Glomerular visceral epithelial cell (primary cell): ENCODE measurements at regions not wholly inside any gene's neighbourhood (a gene's known extent, or its start where the extent isn't known, plus 50 kb on each side); places are given as distances from the start of the nearest gene placed in this dataset.
"Not testable (repeated sequence)": the region's sequence is repeated elsewhere in the genome, so short reads cannot be mapped to it uniquely, and the experiment has no call there.

ENCODE experiments used
- DNase-seq: peaks from one replicate; pipeline ENCODE4 v3.0.0-alpha.2; 2016; ENCODE audit errors: extremely low spot score

DNA sequence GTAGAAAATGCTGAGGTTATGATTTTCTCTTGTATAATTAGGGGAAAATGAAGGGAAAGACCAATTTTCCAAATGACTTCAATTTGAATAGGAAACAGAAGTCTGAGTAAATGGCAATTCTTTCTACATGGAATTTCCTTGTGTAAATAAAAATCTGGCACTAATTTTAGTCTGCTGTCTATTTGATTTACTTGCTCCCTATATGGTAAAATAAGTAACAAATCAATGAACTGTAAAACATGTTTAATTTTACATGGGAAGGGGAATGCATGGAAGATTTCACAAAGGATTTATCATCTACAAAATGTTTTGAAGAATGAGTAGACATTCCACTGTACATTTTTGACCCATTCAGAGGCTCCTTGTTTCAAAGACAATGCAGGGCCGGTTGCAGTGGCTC is 811.6 kb upstream of the GOT2 start:
- no peak for DNase-seq

- no peak for DNase-seq
Measured at GRCh38 chr16:59543641-59544040, 809.5 kb upstream of the GOT2 start.

DNA sequence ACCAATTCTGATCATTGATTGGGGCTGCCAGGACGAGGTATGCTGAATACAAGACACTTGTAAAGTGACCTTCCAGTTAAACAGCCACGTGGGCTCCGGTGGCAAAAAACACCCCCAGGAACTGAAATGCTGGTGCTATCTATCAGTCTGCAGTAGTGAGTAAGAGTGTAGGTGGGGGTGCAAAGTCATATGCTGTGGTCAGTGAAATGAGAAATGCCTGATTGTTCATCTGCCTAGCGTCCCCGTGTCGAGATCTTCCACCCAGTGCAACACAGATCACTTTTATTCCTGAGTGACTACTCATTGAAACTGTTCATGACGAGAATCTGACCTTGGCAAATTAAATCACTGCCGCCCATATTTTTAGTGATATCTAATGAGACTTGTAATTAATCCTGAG is 806.5 kb upstream of the GOT2 start:
- no peak for DNase-seq

DNA sequence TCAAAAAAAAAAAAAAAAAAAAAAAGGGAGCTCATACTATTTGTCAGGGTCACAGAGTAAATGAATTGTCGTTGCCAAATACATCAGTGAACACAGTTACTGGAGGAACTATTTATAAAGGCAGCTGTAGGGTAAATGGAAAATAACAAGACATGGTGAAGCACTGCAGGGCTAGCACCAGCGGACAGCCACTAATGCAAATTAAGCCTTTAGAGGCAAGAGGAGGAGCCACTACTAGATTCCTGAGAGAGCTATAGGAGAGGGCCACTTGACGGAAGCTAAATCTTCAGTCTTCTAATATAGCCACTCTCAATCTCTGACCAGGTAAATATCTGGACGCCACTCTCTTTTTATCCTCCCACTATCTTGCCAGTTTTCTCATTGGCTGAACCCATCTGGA is 801.2 kb upstream of the GOT2 start:
- no peak for DNase-seq

GRCh38 chr16:59527206-59527997 is 793.3 kb upstream of the GOT2 start:
- DNase-seq, result no peak

- no peak for DNase-seq
Measured at GRCh38 chr16:59522826-59523225, 788.7 kb upstream of the GOT2 start.

GRCh38 chr16:59518721-59519120 is 784.6 kb upstream of the GOT2 start:
- DNase-seq, result not testable (repeated sequence)

DNA sequence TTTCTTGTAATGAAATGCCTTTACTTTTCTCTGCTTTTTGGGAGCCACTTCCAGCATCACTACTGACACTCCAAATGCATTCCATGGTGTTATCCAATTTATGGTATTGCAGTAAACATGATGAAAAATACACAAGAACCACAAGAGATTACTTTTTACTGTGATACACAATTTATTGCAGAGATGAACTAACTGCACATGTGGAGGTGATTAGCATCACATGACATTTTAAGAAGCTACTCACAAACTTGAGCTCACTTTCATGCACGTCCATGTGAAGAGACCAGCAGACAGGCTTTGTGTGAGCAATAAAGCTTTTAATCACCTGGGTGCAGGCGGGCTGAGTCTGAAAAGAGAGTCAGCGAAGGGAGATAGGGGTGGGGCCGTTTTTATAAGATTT is 780.5 kb upstream of the GOT2 start:
- no peak for DNase-seq

GRCh38 chr16:59510008-59510424 is 775.9 kb upstream of the GOT2 start:
- DNase-seq, result no peak

GRCh38 chr16:59500601-59501000 is 766.5 kb upstream of the GOT2 start:
- no peak for DNase-seq

GRCh38 chr16:59487067-59487466 is 753.0 kb upstream of the GOT2 start:
- no peak for DNase-seq

- DNase-seq, result no peak
Measured at GRCh38 chr16:59484833-59485516, 750.9 kb upstream of the GOT2 start.

GRCh38 chr16:59478838-59479237 is 744.7 kb upstream of the GOT2 start:
- no peak for DNase-seq

- DNase-seq, result no peak
Measured at GRCh38 chr16:59470556-59470955, 736.4 kb upstream of the GOT2 start.

DNA sequence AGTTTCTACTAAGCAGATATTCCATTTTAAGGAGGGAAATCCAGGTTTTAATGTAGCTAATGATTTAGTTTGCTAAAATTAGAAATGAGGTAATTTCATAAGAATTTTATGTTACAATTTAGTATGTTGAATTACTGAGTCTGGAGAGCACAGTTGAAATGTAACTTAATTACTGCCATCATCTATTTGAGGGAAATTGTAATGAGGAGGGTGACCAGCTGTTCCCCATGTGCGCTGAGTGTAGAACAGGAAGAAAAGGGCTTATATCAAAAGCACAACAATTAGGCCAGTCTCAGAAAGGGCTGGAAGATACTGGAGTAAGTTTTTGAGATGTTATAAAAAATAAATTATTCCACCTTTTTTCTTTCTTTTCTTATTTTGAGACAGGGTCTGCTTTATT is 735.1 kb upstream of the GOT2 start:
- no peak for DNase-seq

DNA sequence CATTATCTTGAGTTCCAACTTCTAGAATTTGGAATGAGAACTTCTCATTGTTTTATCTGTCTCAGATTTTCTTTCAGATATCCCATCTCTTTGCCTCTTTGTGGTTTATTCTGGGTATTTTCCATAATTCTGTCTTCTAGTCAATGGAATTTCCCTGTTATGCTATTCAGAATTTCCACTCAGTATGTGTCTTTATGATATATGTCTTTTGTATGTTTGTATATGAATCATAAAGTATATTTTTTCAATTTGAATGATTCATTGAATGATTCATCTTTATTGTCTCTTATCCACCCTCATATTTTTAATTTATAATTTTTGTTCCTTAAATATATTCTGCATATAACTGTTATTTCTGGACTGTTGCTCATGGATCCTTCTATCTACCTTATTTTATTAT is 729.7 kb upstream of the GOT2 start:
- DNase-seq, result no peak

DNA sequence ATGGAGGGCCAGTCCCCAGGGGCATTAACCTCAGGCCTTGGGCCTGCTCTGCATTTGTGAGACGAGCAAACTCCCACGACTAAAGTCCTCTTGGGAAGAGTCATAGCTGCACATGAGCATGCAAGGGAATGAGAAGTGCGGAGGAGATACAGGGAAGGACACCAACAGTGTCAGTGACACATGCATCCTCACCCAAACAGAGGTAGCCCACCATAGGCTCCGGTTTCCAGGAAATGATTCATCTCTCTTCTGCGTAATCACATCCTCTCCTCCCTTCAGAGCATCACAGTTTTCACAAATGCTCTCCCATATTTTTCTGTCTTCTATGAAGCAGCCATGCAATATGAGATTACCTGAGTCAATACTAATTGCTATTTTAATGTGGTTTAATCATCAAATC is 725.7 kb upstream of the GOT2 start:
- no peak for DNase-seq

DNA sequence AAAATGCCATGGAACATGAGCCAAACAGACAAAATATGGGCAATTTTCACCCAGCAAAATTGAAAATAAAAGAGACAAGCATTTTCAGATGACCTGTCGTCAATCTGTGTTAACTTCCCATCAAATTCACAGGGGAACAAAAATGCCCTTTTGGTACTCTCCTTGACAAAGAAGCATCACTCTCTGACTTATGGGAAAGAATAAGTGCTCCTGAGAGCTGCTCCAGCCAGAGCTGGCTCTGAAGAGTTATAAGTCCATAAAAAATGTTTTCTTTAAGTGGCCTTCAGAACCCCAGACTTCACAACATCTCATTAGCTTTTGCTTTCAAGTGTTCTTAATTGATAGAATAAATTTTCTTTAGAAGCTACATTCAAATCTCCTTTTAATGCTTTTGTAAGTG is 721.4 kb upstream of the GOT2 start:
- no peak for DNase-seq

DNA sequence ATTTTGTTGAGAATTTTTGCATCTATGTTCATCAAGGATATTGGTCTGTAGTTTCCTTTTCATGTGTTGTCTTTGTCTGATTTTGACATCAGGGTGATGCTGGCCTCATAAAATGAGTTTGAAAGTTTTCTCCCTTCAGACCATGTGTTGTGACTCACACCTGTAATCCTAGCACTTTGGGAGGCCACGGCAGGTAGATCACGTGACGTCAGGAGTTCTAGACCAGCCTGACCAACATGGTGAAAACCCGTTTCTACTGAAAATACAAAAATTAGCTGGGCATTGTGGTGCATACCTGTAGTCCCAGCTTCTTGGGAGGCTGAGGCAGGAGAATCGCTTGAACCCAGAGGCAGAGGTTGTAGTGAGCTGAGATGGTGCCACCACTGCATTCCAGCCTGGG is 716.4 kb upstream of the GOT2 start:
- not testable (repeated sequence) for DNase-seq

GRCh38 chr16:59440502-59440901 is 706.4 kb upstream of the GOT2 start:
- no peak for DNase-seq

- DNase-seq, result no peak
Measured at GRCh38 chr16:59432896-59433295, 698.8 kb upstream of the GOT2 start.

DNA sequence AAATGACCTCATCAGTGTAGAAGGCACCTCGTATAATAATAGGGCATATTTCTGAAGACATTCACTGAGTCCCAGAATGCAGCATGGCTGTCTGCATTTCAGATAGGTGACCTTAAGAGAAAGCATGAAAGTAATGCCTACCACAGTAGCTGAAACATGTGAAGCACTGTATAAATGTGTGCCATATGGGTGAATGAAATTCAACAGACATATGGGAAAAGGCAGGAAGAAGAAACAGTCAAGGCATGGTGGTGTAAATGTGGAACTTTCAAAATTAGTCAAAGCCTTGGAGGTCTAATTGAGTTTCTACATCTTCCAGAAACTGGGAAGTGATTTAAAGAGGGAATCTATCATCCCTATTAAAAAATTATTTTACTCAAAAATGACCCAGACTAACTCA is 698.2 kb upstream of the GOT2 start:
- DNase-seq, result no peak

DNA sequence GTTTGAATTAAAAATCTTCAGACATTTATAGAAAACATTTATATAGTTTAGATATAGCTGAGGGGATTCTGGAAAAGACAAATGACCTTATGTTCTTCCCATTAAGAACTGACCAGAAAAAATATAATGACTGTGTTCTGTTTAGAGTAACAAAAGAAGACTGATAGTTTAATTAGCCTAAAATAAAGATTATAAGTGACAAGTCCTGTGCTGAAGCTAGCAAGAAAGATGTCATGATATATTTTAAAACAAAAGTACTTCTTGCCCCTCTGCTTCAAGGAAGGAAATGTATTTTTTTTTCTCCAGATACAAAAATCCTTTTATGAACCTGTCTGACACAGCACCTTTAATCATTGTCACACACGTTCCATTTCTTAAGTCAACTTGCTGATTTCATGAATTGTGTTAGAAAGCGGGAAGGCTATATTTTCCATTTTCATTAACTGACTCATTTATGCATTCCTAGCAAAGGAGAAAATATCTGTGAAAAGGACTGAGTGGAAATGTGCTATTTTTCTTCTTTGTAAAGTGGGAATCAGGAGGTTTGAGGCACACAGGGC is 690.7 kb upstream of the GOT2 start:
- DNase-seq, result no peak
